Stimulated activated CD4-positive, alpha-beta T cell treated with anti-CD3 and anti-CD28 coated beads, Interleukin-1b, Interleukin-23, amount 100 ng/mL, for 1 hour (primary cell): ENCODE measurements at regions not wholly inside any gene's neighbourhood (a gene's known extent, or its start where the extent isn't known, plus 50 kb on each side); places are given as distances from the start of the nearest gene placed in this dataset.

Experiments used
- DNase-seq, 2 donors: peaks; one replicate each; pipeline ENCODE4 v3.0.0-alpha.2; 2020; ENCODE audit warnings: low read depth in 2 of 2

GRCh38 chr4:56086073-56086541 is 137.4 kb downstream of the CEP135 start:
- no peak for DNase-seq

- DNase-seq: no peak
Measured at GRCh38 chr4:56085275-56085674, 136.5 kb downstream of the CEP135 start.

- DNase-seq: no peak
Measured at GRCh38 chr4:56084851-56085250, 136.1 kb downstream of the CEP135 start.
